ENCODE measurements at regions not wholly inside any gene's neighbourhood (a gene's known extent, or its start where the extent isn't known, plus 50 kb on each side); places are given as distances from the start of the nearest gene placed in this dataset.

DNA sequence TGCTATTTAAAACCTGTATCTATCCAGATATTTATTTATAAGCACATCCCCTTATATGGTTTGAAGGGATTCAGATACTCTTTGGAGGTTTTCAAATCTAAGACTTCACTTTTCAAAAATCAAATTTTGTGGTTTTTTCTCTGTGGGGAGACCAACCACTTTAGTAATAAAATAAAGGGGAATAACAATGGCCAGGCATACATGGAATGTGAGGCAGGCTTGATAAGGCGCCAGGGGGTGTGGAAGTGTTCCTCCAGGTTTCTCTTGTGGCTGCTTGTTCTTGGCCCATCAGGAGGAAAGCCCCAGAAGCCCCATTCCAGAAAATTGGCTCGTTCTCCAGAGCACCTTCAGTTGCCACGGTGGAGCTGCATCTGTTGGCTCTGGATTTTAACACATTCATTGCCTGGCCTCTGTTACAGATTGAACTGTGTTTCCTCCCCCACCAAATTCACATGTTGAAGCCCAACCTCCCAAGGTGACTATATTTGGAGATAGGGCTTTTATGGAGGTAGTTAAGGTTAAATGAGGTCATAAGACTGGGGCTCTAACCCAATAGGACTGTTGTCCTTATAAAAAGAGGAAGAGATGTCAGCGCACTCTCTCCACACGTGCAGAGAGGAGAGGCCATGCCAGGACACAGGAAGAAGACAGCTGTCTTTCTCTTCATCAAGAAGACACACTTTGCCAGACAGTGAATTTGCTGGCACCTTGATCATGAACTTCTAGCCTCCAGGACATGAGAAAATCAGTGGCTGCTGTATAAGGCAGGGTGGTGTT is 195.9 kb downstream of the TMEM38B start:
- TF ChIP-seq, protein P1, sequence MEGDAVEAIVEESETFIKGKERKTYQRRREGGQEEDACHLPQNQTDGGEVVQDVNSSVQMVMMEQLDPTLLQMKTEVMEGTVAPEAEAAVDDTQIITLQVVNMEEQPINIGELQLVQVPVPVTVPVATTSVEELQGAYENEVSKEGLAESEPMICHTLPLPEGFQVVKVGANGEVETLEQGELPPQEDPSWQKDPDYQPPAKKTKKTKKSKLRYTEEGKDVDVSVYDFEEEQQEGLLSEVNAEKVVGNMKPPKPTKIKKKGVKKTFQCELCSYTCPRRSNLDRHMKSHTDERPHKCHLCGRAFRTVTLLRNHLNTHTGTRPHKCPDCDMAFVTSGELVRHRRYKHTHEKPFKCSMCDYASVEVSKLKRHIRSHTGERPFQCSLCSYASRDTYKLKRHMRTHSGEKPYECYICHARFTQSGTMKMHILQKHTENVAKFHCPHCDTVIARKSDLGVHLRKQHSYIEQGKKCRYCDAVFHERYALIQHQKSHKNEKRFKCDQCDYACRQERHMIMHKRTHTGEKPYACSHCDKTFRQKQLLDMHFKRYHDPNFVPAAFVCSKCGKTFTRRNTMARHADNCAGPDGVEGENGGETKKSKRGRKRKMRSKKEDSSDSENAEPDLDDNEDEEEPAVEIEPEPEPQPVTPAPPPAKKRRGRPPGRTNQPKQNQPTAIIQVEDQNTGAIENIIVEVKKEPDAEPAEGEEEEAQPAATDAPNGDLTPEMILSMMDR (IDR thresholded peaks at IDR 0.05; ENCODE audit: poor library complexity) = no peak
- TF ChIP-seq EZH2 (IDR thresholded peaks at IDR 0.05; ENCODE audit: borderline replicate concordance) = no peak
- TF ChIP-seq EZH2phosphoT487 (IDR thresholded peaks at IDR 0.05; ENCODE audit: low read depth, severe bottlenecking, unreplicated experiment) = no peak

Measured in hepatocyte (in vitro differentiated cells).